GM19240 (cell line): ENCODE measurements at regions not wholly inside any gene's neighbourhood (a gene's known extent, or its start where the extent isn't known, plus 50 kb on each side); places are given as distances from the start of the nearest gene placed in this dataset.

Experiments
- DNase-seq: peaks from one replicate; pipeline ENCODE4 v3.0.0; 2011; ENCODE audit warnings: low spot score; ENCODE audit not compliant: insufficient read length

DNA sequence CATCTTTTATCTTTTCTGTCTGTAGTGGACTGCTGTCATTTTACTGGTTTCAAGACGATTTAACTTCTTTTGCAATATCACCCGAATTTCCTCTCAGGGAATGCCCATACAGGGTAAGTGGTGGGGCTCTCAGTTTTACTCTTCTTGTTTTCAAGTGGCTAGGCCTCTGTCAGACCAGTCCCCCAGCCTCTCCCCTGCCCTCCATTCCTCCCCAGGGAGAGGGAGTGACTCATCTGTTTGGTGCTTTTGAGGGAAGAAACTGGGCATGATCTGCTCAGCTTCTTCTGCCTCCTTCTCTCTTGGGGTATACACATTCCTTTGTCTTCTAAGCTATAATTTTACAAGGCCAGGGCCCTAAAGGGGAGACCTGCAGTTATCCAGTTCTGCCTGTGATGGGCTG is 332.0 kb downstream of the CBLN1 start:
- no peak for DNase-seq

GRCh38 chr16:48948911-48949310 is 332.7 kb downstream of the CBLN1 start:
- no peak for DNase-seq

DNA sequence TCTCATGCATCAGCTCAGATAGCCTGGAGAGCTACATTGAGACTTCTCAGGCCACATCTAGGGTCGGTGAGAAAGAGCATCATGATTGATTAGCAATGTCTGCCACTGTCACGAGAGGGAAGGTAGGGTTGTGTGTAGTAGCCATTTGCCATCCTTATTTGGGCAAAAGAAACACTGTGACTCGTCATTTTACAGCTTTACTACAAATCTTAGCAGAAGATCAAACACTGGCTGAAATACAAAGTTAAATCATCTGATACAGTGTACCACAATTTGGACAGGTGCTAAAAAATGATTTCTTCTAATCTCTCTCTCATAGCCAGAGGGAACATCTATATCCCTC is 334.3 kb downstream of the CBLN1 start:
- DNase-seq, result no peak

DNA sequence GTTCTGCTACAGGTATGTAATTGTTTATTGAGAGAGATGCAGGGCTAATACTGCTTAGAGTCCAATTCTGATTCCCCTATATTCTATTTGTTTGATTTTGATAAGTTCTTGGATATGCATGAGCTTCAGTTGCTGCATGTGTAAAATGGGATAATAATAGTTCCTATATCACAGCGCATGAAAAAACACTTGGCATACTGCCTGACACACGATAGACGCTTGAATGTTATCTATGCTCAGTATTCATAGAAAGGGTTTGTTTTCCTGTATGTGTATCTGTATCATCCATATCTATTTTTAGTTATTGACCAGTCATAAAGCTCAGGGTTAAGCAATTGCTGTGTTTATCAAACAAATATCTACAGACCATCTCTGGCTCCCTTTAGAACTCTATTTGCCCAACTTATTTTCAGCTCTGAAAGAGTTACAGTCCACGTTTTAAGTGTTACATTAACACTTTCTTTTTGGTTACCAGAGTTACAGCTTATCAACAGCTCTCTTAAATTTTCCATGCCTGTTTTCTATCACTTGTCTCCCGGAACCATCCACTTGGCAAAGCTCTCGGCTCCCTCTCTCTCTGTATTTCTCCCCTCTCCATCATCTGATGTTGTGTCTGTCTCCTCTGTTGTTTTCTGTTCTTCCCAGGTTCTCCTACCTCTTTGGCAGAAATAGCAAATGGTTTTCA is 334.8 kb downstream of the CBLN1 start:
- no peak for DNase-seq

GRCh38 chr16:48942996-48943395 is 333.0 kb upstream of the N4BP1 start:
- no peak for DNase-seq

GRCh38 chr16:48936811-48937210 is 326.8 kb upstream of the N4BP1 start:
- no peak for DNase-seq

GRCh38 chr16:48932216-48932855 is 322.4 kb upstream of the N4BP1 start:
- DNase-seq, result no peak

DNA sequence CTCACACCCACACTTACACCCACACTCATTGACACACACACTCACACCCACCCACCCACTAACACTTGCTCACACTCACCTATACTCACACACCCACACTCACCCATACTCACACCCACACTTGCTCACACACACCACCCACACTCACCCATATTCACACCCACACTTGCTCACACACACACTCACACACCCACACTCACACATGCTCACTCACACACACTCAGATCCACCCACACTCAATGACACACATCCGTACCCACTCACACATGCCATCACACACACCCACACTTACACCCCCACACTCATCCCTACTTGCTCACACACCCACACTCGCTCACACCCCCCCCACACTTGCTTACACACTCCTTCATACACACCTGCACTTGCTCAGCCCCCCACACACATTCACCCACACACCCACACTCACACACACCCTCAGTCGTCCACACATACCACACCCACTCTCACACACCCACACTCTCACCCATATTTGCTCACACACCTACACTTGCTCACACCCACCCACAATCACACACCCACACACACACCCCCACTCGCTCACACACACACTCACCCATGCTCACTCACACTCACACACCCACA is 321.1 kb upstream of the N4BP1 start:
- DNase-seq, result no peak

GRCh38 chr16:48919791-48920190 is 309.8 kb upstream of the N4BP1 start:
- no peak for DNase-seq

DNA sequence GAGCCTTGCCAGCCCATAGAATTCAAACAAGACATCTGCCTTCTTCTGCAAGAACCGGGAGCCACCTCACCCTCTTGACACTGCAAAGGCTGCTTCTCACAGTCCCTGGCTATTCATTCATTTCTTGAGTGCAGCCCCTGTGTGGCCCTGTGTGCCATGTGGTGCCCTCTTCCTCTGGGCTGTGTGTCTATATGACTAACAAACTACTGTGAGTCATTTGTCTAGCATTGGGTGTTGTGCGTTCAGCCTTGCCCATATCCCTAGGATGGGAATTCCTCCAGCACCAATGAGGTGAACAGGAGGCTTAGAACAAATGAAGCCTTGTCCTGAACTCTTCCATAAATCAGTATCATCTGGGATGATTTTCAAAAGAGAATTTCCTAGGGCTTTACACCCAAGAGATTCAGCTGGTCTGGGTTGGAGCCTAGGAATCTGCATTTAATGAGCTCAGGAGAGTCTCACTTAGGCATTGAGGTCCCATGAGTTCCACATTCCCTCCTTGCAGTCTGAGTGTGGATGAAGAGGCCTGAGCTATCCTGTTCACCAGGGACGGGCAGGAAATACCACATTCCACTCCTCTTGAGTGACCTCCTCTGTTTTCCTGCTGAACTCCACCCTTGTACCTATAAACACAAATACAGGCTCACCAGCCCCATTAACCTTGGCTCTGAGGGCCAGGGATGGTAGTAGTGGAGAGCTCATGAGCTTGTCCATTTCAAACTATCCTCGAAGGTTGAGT is 308.7 kb upstream of the N4BP1 start:
- no peak for DNase-seq

DNA sequence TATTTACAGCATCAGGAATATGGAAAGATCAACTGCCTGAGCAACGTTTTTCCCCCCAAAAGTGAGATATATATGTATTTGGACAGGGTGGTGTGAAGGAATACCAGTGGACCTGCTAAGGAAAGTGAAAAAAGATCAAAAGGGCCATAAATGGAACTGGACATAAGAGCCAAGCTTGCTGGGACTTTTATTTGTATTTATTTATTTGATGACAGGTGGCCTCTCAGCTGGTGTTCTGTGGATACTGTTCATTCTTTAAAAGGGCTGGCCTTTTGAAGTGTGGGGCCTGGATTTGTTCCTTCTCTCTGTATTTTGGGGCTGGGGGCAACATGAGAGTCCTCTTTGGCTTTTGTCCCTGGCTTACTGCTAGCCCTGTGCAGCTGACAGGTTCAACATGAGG is 306.6 kb upstream of the N4BP1 start:
- DNase-seq, result no peak

GRCh38 chr16:48914070-48914469 is 304.1 kb upstream of the N4BP1 start:
- no peak for DNase-seq

DNA sequence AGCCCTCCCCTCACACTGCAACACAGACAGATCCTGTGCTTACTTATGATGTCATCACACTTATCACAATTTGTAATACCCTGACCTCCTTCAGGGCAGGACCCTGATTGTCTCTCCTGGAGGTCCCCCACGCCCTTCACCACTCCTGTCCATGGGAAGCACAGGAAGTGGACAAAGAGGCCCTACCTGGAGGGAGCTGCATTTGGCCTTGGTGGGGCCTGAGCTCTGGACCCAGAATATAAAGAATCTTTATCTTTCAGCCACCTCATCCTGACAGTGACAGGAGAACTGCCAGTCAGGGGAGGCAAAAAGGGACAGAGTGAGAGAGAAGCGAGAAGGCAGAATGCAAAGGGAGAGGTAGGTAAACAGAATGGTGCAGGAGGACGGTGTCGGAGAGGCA is 303.4 kb upstream of the N4BP1 start:
- DNase-seq, result no peak

- DNase-seq, result no peak
These were observed 302.4 kb upstream of the N4BP1 start for GRCh38 chr16:48912360-48912759.

DNA sequence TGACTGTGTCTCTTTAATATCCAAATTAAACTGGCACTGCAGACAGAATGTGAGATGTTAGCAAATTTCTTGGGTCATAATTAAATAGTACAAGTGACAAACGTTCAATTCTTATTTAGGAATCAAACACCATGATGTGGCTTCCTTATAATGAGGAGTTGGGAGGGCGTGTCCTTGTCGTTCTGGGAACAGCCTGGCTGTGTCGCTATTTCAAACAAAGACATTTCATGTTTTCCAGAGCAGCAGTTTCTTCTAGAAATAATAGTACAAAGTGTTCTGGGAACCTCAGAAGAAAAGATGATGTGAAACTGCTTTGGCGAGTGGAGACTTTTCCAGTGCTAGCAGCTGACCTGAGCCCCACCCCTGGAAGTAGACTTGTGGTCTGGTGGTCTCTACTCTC is 301.7 kb upstream of the N4BP1 start:
- no peak for DNase-seq

DNA sequence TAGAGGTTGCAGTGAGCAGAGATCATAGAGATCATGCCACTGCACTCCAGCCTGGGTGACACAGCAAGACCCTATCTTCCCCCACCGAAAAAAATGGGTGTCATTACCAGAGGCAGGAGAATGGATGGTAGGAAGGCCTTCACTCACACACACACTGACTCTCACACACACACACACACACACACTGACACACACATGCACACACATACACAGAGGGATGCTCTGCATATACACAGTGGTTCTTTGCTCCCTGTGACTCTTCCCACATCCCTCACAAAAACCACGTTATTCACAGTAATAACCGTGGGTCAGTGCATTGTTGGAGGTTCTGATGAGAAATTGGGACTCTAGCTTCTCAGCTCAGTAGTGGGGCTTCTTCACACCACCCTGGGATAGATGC is 300.2 kb upstream of the N4BP1 start:
- no peak for DNase-seq

DNA sequence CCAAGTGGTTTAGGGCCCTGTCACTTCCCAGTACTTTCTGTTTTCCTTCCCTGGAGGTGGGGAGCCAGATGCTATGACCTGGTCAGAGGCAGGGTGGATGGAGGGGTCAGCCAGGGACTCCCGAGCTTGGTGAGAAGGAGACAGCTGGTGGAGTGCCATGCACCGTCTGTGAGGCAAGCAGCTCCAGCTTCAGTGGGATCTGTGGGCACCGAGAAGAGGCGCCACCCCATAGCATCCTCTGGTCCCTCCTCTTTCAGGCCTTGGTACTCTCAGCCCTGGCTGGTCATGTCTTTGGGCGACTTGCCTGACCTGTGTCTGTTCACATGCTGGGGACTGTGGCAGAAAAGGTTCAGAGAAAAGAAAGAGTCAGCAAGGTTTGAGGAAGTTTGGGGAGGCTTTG is 299.3 kb upstream of the N4BP1 start:
- no peak for DNase-seq

DNA sequence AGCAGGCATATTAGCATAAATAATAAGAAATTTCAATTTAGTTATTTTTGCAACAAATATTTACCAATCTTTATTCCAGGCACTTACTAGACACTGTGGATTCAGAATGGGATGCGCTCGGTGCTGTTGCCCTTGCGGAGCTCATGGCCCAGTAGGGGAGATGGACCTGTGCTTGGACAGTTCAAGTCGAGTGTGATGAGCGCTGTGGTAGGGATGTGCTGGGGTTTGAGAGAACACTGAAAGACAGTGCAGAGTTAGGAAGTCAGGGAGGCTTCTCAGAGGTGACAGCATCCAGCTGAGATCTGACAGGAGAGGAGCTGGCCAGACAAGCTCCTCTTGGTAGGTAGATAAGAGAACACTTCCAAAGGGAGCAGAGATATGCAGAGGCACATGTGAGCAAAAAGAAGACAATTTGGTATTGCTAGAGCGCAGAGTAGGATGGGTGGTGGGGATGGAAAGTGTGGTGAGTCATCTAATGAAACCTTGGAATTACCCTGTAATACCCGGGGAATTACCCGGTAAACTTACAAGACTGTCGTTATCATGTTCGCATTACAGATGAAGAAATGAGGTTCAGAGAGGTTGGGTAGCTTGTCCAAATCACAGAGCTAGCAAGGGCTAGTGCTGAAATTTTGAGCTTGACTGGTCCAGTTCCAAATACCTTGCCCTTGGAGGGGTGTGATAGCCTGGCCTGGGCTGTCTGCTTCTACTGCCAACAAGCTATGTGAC is 298.1 kb upstream of the N4BP1 start:
- DNase-seq, result no peak

DNA sequence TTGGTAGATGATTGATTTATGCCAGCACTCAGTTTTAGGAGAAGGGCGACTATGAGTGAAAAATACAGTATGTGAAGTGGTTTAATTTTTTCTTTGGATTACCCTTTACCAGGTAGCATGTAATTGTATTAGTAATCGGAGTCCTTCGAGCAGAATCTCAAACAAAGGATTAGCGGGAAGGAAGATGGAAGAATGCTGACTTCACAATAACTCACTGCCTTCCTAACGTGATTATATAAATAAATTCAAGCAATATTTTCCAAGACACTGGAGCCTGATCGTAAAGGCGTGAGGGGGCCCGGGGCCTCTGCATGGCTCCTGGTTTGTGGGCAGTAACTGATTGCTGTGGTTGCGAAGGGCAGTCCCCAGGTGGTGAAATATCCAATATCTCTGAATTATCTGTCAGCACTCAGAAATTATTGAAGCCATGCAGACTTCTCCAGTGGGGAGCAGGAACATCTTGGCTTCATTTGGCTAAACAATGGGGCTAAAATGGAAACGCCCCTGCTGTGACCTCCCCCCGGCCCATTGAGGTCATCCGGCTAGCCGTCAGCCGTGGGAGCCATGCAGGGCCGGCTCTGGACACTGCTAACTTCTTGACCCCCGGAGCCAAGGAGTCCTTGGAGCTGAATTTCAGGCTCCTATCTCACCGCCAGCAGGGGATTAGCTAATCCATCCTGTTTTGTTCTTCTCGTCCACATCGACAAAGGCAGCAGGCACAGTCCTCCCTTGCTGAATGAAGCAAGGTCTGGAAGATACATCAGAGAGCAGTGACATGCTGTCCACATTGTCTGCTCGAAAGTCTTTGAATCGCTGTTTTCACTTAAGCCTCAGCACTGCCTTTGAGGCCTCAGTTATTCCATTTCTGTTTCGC is 295.9 kb upstream of the N4BP1 start:
- DNase-seq, result no peak

DNA sequence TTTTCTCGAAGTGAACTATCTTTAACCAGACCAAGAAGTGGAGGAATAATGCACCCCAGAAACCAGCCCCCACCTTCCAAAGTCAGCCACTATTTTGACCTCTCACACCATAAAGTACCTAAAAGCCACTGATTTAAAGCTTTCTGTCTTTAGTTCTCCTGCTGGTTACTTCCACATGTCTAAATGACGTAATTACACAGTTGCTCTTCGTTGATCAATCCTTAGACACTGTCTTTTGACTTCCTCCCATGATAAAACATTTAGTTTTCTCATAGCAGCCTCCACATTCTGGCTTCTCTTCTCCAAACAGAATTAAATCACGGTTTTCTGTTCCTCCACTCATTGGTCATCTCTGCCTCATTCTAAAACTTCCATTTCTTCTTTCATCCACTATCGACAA is 294.4 kb upstream of the N4BP1 start:
- no peak for DNase-seq

- no peak for DNase-seq
These were observed 293.1 kb upstream of the N4BP1 start for GRCh38 chr16:48903039-48903438.
